ENCODE measurements at regions not wholly inside any gene's neighbourhood (a gene's known extent, or its start where the extent isn't known, plus 50 kb on each side); places are given as distances from the start of the nearest gene placed in this dataset.

GRCh38 chr5:101517795-101518194, 614.7 kb upstream of the ST8SIA4 start:
- Histone ChIP-seq H3K27me3 (ENCODE audit: insufficient read depth, poor library complexity, severe bottlenecking) (no peaks in the 10 kb centered on the region), H3K4me3 (replicated peaks; ENCODE audit: insufficient read depth, low read length) (no peak overlapping the region), H3K27ac (replicated peaks) (no peak overlapping the region)
- DNase-seq (ENCODE audit: low read depth in 1 of 2, low spot score in 1 of 2) = no peak
- TF ChIP-seq GABPA (IDR thresholded peaks at IDR 0.05; ENCODE audit: low read depth) (no peak), SPI1 (IDR thresholded peaks at IDR 0.05; ENCODE audit: borderline replicate concordance, low read depth) (no peak), CTCF (IDR thresholded peaks at IDR 0.05; ENCODE audit: insufficient read depth, low read length) (no peak), POLR2AphosphoS5 (IDR thresholded peaks at IDR 0.05; ENCODE audit: low read depth) (no peak), REST (IDR thresholded peaks at IDR 0.05; ENCODE audit: insufficient replicate concordance, low read depth) (no peak)

GRCh38 chr5:101515721-101516120, 612.6 kb upstream of the ST8SIA4 start:
- H3K4me3 ChIP-seq (replicated peaks; ENCODE audit: insufficient read depth, low read length) = no peak overlapping the region
- no peak for DNase-seq (ENCODE audit: low read depth in 1 of 2, low spot score in 1 of 2)
- TF ChIP-seq POLR2AphosphoS5 (IDR thresholded peaks at IDR 0.05; ENCODE audit: low read depth) = no peak
- no peak for TF ChIP-seq REST (IDR thresholded peaks at IDR 0.05; ENCODE audit: insufficient replicate concordance, low read depth)
- no peak for TF ChIP-seq SPI1 (IDR thresholded peaks at IDR 0.05; ENCODE audit: borderline replicate concordance, low read depth)
- no peak for TF ChIP-seq CTCF (IDR thresholded peaks at IDR 0.05; ENCODE audit: insufficient read depth, low read length)
- no peak for TF ChIP-seq GABPA (IDR thresholded peaks at IDR 0.05; ENCODE audit: low read depth)
- H3K27me3 ChIP-seq (ENCODE audit: insufficient read depth, poor library complexity, severe bottlenecking) = no peaks in the 10 kb centered on the region
- H3K27ac ChIP-seq (replicated peaks) = no peak overlapping the region

- H3K27me3 ChIP-seq (ENCODE audit: insufficient read depth, poor library complexity, severe bottlenecking) = no peaks in the 10 kb centered on the region
- DNase-seq (ENCODE audit: low read depth in 1 of 2, low spot score in 1 of 2) = no peak
- H3K27ac ChIP-seq (replicated peaks) = no peak overlapping the region
- no peak overlapping the region for H3K4me3 ChIP-seq (replicated peaks; ENCODE audit: insufficient read depth, low read length)
- TF ChIP-seq CTCF (IDR thresholded peaks at IDR 0.05; ENCODE audit: insufficient read depth, low read length) (no peak), SPI1 (IDR thresholded peaks at IDR 0.05; ENCODE audit: borderline replicate concordance, low read depth) (no peak), GABPA (IDR thresholded peaks at IDR 0.05; ENCODE audit: low read depth) (no peak), POLR2AphosphoS5 (IDR thresholded peaks at IDR 0.05; ENCODE audit: low read depth) (no peak), REST (IDR thresholded peaks at IDR 0.05; ENCODE audit: insufficient replicate concordance, low read depth) (no peak)
Observed at GRCh38 chr5:101505891-101506570, 602.9 kb upstream of the ST8SIA4 start.
